ENCODE measurements at regions not wholly inside any gene's neighbourhood (a gene's known extent, or its start where the extent isn't known, plus 50 kb on each side); places are given as distances from the start of the nearest gene placed in this dataset.

DNA sequence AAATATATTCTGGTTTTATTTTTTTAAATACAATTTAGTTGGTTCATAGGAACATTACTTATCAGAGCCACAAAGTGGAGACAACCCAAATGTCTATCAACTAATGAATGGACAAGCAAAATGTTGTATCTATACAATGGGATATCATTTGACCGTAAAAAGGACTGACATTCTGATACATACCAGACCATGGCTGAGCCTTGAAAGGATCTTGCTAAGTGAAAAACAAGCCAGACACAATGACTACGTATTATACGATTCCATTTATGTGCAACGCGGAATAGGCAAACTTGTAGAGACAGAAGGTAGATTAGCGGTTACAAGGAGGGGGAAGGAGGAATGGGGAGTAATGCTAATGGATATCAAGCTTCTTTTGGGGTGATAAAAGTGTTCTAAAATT lies 621.6 kb downstream of the BNC2 start:
- in situ Hi-C loops (cut with HindIII; ENCODE audit: low pct_unique_long_range_greater_than_20kb, low sequenced_read_pairs): no loop called here
- CTCF ChIA-PET: no interaction called here
- H3K27ac ChIP-seq (ENCODE audit: low read length): no peak overlapping the region
- POLR2A ChIA-PET: no interaction called here
- no peaks in the 10 kb centered on the region for H3K9me3 ChIP-seq (ENCODE audit: control insufficient read depth, insufficient read depth, low read depth, low read length)
- TF ChIP-seq CTCF (IDR thresholded peaks at IDR 0.05): no peak
- TF ChIP-seq REST (IDR thresholded peaks at IDR 0.05; ENCODE audit: insufficient read depth in 1 of 2, low read depth in 2 of 2, low read length in 1 of 2): no peak
- TF ChIP-seq POLR2AphosphoS5 (IDR thresholded peaks at IDR 0.05; ENCODE audit: low read depth, low read length): no peak
- TF ChIP-seq TCF7L2 (IDR thresholded peaks at IDR 0.05; ENCODE audit: low read depth, low read length): no peak
- TF ChIP-seq SIN3A (IDR thresholded peaks at IDR 0.05; ENCODE audit: borderline replicate concordance, insufficient read depth, low read depth, low read length): no peak
- no peaks in the 10 kb centered on the region for H3K36me3 ChIP-seq (ENCODE audit: control insufficient read depth, insufficient read depth, low read length)
- no peak for ATAC-seq
- H3K27me3 ChIP-seq (ENCODE audit: control insufficient read depth, insufficient read depth, low read length): no peaks in the 10 kb centered on the region
- no peak overlapping the region for H3K4me3 ChIP-seq (ENCODE audit: low read depth in 2 of 2, low read length in 2 of 2)
- no peak for DNase-seq (ENCODE audit: low read depth, low spot score)
- intact Hi-C loops (cut with micrococcal nuclease; ENCODE audit: unreplicated experiment): no loop called here
- no TSS peak for BruUV-seq (replicated peaks)
- no peaks in the 10 kb centered on the region for H3K4me1 ChIP-seq (ENCODE audit: control insufficient read depth, insufficient read depth, low read length)

GRCh38 chr9:16252616-16253015 lies 617.9 kb downstream of the BNC2 start:
- H3K9me3 ChIP-seq (ENCODE audit: control insufficient read depth, insufficient read depth, low read depth, low read length): no peaks in the 10 kb centered on the region
- no peak for TF ChIP-seq SIN3A (IDR thresholded peaks at IDR 0.05; ENCODE audit: borderline replicate concordance, insufficient read depth, low read depth, low read length)
- TF ChIP-seq TCF7L2 (IDR thresholded peaks at IDR 0.05; ENCODE audit: low read depth, low read length): no peak
- no peak for TF ChIP-seq CTCF (IDR thresholded peaks at IDR 0.05)
- no peak for TF ChIP-seq POLR2AphosphoS5 (IDR thresholded peaks at IDR 0.05; ENCODE audit: low read depth, low read length)
- no peak for TF ChIP-seq REST (IDR thresholded peaks at IDR 0.05; ENCODE audit: insufficient read depth in 1 of 2, low read depth in 2 of 2, low read length in 1 of 2)
- H3K27me3 ChIP-seq (ENCODE audit: control insufficient read depth, insufficient read depth, low read length): no peaks in the 10 kb centered on the region
- H3K27ac ChIP-seq (ENCODE audit: low read length): no peak overlapping the region
- intact Hi-C loops (cut with micrococcal nuclease; ENCODE audit: unreplicated experiment) (no loop called here), in situ Hi-C loops (cut with HindIII; ENCODE audit: low pct_unique_long_range_greater_than_20kb, low sequenced_read_pairs) (no loop called here)
- BruUV-seq (replicated peaks): no TSS peak
- H3K4me1 ChIP-seq (ENCODE audit: control insufficient read depth, insufficient read depth, low read length): no peaks in the 10 kb centered on the region
- DNase-seq (ENCODE audit: low read depth, low spot score) (no peak), ATAC-seq (no peak)
- ChIA-PET CTCF (no interaction called here), POLR2A (no interaction called here)
- H3K4me3 ChIP-seq (ENCODE audit: low read depth in 2 of 2, low read length in 2 of 2): no peak overlapping the region
- H3K36me3 ChIP-seq (ENCODE audit: control insufficient read depth, insufficient read depth, low read length): no peaks in the 10 kb centered on the region
